Esophagus squamous epithelium (tissue), 5 donors: ENCODE measurements at regions not wholly inside any gene's neighbourhood (a gene's known extent, or its start where the extent isn't known, plus 50 kb on each side); places are given as distances from the start of the nearest gene placed in this dataset.

ENCODE experiments used
- DNase-seq: peaks from one replicate; lab custom pipeline; 2025; lab: John Stamatoyannopoulos, UW
- H3K27ac ChIP-seq, 4 donors: fragments of 200-600 bp; sonication (generic); one replicate each; pipeline ENCODE4 v1.5.1; 2016 to 2019; ENCODE audit warnings: mild to moderate bottlenecking in 1 of 4
- H3K27me3 ChIP-seq, 4 donors: fragments of 200-600 bp; sonication (generic); 1 replicate in 3 of 4; 2 replicates in 1 of 4; pipeline versions ENCODE4 v1.5.1 to v1.6.0; 2017 to 2021; ENCODE audit warnings: antibody characterized with exemption in 1 of 4
- H3K36me3 ChIP-seq, 3 donors: fragments of 200-600 bp; sonication (generic); one replicate each; pipeline ENCODE4 v1.5.1; 2016 to 2019
- H3K4me1 ChIP-seq, 3 donors: fragments of 200-600 bp; sonication (generic); one replicate each; pipeline ENCODE4 v1.5.1; 2017 to 2019
- H3K4me3 ChIP-seq, 4 donors: fragments of 200-600 bp; sonication (generic); 1 replicate in 3 of 4; 2 replicates in 1 of 4; pipeline ENCODE4 v1.5.1; 2016 to 2019; ENCODE audit warnings: mild to moderate bottlenecking in 2 of 4, moderate library complexity in 1 of 4
- H3K9me3 ChIP-seq, 3 donors: fragments of 200-600 bp; sonication (generic); one replicate each; pipeline ENCODE4 v1.5.1; 2016 to 2019
- POLR2A ChIP-seq, 4 donors: fragments of 450-650 bp; IDR thresholded peaks; one replicate each; pipeline ENCODE4 v1.6.1; 2017; ENCODE audit warnings: antibody characterized with exemption in 4 of 4, mild to moderate bottlenecking in 4 of 4, moderate library complexity in 3 of 4
- WGBS, 2 donors: methylation state at CpG; one replicate each; pipeline ENCODE4 v1.1.5; 2018; 5-methylcytosine and 5-hydroxymethylcytosine counted together
- intact Hi-C: fragments of 100-400 bp; cut with DNase I; formaldehyde crosslinking; loops from one replicate; pipeline ENCODE4 v1.15.0; 2022
- TF ChIP-seq, protein P1 (sequence below), 6 experiments: fragments of 450-650 bp in 4 of 6; fragments of 200-600 bp in 2 of 6; sonication (generic) in 2 of 6; IDR thresholded peaks; one replicate each; pipeline ENCODE4 v1.5.1; 2016 to 2019; ENCODE audit warnings: antibody characterized with exemption in 6 of 6, mild to moderate bottlenecking in 4 of 6, moderate library complexity in 4 of 6
- donor health status: DM: yes; HTN: yes; CAD: no.

DNA sequence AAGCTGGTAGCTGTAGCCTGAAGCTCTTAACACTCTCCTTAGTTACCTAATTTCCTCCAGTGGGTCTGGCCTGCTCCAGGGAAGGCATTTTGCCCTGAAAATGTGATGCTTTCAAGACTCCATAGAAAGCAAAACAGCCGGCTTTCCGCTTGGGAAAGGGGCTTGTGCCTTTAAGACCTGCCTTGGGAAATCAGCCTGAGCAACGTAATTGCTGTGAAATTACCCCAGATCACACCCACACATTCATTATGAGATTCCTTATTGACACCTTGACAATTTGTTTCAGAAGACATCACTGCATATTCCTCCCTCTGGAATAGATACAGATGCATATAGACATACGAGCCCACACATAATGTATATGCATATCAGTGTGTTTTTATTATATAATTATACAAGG, 190.5 kb upstream of the SKOR2 start:
- peaks cover 0 to under 1% (median 0%) of the 10 kb centered on the region in 4 donors for H3K27me3 ChIP-seq
- TF ChIP-seq, protein P1, sequence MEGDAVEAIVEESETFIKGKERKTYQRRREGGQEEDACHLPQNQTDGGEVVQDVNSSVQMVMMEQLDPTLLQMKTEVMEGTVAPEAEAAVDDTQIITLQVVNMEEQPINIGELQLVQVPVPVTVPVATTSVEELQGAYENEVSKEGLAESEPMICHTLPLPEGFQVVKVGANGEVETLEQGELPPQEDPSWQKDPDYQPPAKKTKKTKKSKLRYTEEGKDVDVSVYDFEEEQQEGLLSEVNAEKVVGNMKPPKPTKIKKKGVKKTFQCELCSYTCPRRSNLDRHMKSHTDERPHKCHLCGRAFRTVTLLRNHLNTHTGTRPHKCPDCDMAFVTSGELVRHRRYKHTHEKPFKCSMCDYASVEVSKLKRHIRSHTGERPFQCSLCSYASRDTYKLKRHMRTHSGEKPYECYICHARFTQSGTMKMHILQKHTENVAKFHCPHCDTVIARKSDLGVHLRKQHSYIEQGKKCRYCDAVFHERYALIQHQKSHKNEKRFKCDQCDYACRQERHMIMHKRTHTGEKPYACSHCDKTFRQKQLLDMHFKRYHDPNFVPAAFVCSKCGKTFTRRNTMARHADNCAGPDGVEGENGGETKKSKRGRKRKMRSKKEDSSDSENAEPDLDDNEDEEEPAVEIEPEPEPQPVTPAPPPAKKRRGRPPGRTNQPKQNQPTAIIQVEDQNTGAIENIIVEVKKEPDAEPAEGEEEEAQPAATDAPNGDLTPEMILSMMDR (IDR thresholded peaks at IDR 0.05), result no peak
- no peak for TF ChIP-seq POLR2A (IDR thresholded peaks at IDR 0.05)
- no peaks in the 10 kb centered on the region for H3K4me1 ChIP-seq
- peaks cover 0 to 9% (median 5%) of the 10 kb centered on the region in 3 donors for H3K9me3 ChIP-seq
- H3K27ac ChIP-seq, result no peak overlapping the region
- intact Hi-C loops, result no loop called here
- 57 to 70% methylated on average over 4 of the region's 4 CpGs for WGBS, 2 donors
- no peak overlapping the region for H3K4me3 ChIP-seq
- DNase-seq, result no peak
- H3K36me3 ChIP-seq, result no peaks in the 10 kb centered on the region

DNA sequence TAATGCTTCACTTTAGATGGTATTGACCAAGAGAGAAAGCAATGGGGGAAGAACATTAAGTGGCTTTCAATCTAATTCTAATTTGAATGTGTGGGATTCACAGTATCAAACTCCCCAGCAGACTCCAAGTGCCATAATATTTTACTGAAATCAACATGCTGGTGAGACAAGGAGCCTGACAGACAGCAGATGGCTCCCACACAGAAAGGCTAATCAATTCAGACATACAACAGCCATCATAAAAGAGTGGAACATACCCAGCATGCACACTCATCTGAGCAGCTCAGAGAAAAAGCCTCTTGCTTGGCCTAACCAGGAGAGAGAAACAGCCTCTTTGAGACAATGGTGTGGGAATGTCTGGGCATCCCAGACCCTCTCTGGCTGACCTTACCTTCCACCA, 186.5 kb upstream of the SKOR2 start:
- no peak overlapping the region for H3K4me3 ChIP-seq
- TF ChIP-seq POLR2A (IDR thresholded peaks at IDR 0.05), result no peak
- TF ChIP-seq, protein P1 (IDR thresholded peaks at IDR 0.05), result no peak
- H3K27ac ChIP-seq, result no peak overlapping the region
- peaks cover 0 to 13% (median 0%) of the 10 kb centered on the region in 4 donors for H3K27me3 ChIP-seq
- DNase-seq, result no peak
- no peaks in the 10 kb centered on the region for H3K36me3 ChIP-seq
- no peaks in the 10 kb centered on the region for H3K9me3 ChIP-seq
- H3K4me1 ChIP-seq, result no peaks in the 10 kb centered on the region
- intact Hi-C loops, result no loop called here

DNA sequence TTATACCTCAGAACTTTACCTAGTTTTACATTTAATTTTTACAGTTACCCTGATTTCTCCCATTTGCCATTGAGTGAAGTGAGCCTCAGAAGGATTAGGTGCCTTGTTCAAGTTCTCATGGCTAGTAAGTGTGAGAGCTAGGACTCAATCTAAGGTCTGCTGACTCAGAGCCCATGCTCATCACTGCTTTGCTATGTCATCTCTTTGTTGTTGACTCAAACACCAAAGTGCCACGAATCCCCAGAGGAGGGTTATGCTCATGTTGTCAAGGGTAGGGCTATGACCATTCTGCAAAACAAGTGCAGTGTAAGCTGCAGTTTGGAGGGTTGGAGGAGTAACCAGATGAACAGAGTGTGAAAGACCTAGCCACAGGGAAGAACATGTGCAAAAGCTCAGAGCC, 185.4 kb upstream of the SKOR2 start:
- Histone ChIP-seq H3K36me3 (no peaks in the 10 kb centered on the region), H3K27me3 (peaks cover 0 to 13% (median 0%) of the 10 kb centered on the region in 4 donors), H3K9me3 (no peaks in the 10 kb centered on the region), H3K27ac (no peak overlapping the region), H3K4me3 (no peak overlapping the region), H3K4me1 (no peaks in the 10 kb centered on the region)
- no peak for DNase-seq
- TF ChIP-seq, protein P1 (IDR thresholded peaks at IDR 0.05), result no peak
- TF ChIP-seq POLR2A (IDR thresholded peaks at IDR 0.05), result no peak
- intact Hi-C loops, result no loop called here
- 40 to 44% methylated on average over 1 of the region's 1 CpG for WGBS, 2 donors

DNA sequence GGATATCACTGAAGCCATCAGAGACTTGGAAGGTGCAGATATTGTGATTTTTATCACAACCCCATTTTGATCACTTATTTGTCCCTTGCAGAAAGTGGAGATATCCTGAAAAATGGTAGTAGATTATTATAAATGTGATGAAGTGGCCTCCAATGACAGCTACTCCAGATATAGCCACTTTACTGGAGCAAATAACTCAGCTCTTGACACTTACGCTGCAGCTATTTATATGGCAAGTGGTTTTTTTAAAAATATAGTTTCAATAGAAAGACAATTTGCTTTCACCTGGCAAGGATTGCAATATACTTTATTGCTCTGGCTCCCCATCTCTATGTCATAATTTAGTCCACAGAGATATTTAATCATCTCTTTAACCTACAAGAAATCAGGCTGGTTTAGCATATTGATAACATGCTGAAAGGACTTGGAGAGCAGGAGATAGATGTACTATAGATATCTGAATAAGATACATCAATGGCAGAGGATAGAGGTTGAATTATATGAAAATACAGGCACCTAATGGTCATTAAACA, 182.8 kb upstream of the SKOR2 start:
- TF ChIP-seq POLR2A (IDR thresholded peaks at IDR 0.05), result no peak
- TF ChIP-seq, protein P1 (IDR thresholded peaks at IDR 0.05), result no peak
- 80 to 84% methylated on average over 1 of the region's 1 CpG for WGBS, 2 donors

DNA sequence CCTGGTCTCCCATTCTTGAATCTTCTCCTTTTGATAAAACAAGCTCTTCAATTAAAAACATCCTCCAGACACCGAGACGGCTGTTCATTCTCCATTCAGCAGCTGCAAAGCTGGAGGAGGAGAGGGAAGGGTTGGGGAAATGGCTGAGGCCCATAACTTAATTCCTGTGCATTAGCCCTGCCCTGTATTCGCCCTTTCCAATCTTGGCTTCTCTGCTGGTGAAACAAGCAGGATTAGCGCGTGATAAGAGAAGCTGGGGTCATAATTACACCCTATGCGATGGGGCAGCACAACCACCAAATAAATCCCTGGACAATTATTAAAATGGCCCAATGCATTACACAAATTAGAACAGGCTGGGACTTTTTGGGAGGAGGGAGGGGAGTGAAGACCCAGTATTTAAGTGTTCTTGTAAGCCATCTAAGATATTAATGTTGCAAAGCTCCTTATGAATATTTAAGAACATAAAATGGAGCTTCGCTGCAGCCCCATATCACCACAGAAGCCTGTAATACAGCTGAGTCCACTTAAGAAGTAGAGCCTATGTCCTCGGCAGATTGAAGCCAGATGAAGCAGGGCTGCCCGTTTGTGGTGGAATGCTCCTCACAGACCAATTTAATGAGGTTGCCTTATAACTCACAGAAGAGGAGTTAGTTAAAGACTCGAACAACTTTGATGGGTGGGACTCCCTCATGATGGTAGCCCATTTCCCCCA, 176.6 kb upstream of the SKOR2 start:
- 64 to 74% methylated on average over 8 to 10 of the region's 10 CpGs for WGBS, 2 donors
- no peaks in the 10 kb centered on the region for H3K36me3 ChIP-seq
- intact Hi-C loops, result no loop called here
- no peaks in the 10 kb centered on the region for H3K9me3 ChIP-seq
- H3K27ac ChIP-seq, result no peak overlapping the region
- H3K27me3 ChIP-seq, result no peaks in the 10 kb centered on the region
- H3K4me1 ChIP-seq, result no peaks in the 10 kb centered on the region
- no peak for DNase-seq
- TF ChIP-seq, protein P1 (IDR thresholded peaks at IDR 0.05), result no peak
- TF ChIP-seq POLR2A (IDR thresholded peaks at IDR 0.05), result no peak
- no peak overlapping the region for H3K4me3 ChIP-seq

More for the DNA sequence above, 182.8 kb upstream of the SKOR2 start:
- intact Hi-C loops, result no loop called here
- no peak for DNase-seq
- no peaks in the 10 kb centered on the region for H3K36me3 ChIP-seq
- no peak overlapping the region for H3K27ac ChIP-seq
- H3K4me1 ChIP-seq, result no peaks in the 10 kb centered on the region
- H3K4me3 ChIP-seq, result no peak overlapping the region
- H3K27me3 ChIP-seq, result peaks cover 0 to 13% (median 0%) of the 10 kb centered on the region in 4 donors
- no peaks in the 10 kb centered on the region for H3K9me3 ChIP-seq
